Glomerular endothelial cell (primary cell): ENCODE measurements at regions not wholly inside any gene's neighbourhood (a gene's known extent, or its start where the extent isn't known, plus 50 kb on each side); places are given as distances from the start of the nearest gene placed in this dataset.
A peak's percentile ranks its signal among the peaks of the same experiment; 100 is the strongest.

ENCODE experiments used
- DNase-seq: peaks from one replicate; pipeline ENCODE4 v3.0.0-alpha.2; 2011; ENCODE audit warnings: low read depth, low spot score; ENCODE audit errors: extremely low read depth

- DNase-seq: no peak
Observed at GRCh38 chr22:49608660-49609059, 219.0 kb downstream of the BRD1 start.

GRCh38 chr22:49608228-49608627 is 219.4 kb downstream of the BRD1 start:
- DNase-seq: no peak

DNA sequence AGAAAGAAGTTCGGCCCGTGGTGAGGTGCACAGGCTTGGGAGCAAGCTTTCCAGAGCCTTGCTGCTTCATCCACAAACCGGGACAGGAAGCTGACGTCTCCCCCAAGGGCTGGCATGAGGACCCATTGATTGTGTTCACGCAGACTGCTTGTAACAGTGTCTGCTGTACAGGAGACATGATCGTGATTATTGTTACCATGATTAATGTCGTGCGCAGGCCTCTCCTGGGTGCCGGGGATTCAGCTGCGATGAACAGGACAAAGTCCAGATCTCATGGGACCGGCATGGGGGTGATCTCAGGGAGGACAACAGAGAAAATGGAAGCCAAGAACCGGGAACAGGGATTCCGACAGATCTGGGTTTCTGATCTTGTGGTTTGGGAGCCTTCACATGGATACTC is 219.9 kb downstream of the BRD1 start:
- no peak for DNase-seq

DNA sequence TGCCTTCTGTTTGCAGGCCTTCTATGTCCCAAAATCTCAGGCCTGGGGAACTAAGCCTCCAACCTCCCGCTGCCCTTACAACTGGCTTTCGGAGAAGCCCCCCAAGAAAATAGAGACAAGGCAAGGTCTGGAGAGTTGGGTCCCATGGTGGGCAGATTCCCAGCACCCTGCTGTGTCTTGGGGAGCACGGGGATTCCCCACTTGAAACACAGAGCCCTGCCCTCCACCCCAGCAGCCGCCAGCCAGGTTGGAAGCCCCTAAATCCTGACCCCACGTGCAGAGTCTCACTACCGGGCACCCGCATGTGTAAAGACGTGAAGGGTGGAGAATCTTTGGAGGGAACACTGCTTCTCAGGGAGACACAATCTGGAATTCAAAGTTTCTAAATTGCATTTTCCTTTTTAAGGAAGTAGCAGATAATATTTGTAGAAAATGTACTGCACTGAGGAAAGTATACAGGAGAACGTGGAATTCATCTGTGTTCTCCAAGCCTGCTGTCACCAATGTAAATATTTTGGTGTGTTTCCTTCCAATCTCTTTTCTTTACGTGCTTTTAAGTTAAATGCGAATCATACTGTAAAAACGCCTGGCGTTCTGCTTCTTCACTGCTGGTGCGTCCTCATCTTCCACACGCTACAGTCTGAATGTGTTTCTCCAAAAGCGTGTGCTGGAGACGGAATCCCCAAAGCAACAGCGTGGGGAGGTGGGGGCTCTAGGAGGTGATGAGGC is 220.9 kb downstream of the BRD1 start:
- DNase-seq: no peak

- no peak for DNase-seq
Observed at GRCh38 chr22:49604732-49605302, 222.9 kb downstream of the BRD1 start.

GRCh38 chr22:49603016-49603415 is 224.7 kb downstream of the BRD1 start:
- DNase-seq: no peak

DNA sequence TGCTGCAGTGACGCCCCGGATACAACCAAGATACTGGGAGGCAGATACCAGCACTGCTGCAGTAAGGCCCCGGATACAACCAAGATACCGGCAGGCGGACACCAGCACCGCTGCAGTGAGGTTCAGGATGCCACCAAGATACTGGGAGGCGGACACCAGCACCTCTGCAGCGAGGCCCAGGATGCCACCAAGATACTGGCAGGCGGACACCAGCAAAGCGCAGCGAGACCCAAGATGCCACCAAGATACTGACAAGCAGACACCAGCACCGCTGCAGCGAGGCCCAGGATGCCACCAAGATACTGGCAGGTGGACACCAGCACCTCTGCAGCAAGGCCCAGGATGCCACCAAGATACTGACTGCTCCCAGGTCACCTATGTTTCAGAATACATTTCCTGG is 225.2 kb downstream of the BRD1 start:
- no peak for DNase-seq

DNA sequence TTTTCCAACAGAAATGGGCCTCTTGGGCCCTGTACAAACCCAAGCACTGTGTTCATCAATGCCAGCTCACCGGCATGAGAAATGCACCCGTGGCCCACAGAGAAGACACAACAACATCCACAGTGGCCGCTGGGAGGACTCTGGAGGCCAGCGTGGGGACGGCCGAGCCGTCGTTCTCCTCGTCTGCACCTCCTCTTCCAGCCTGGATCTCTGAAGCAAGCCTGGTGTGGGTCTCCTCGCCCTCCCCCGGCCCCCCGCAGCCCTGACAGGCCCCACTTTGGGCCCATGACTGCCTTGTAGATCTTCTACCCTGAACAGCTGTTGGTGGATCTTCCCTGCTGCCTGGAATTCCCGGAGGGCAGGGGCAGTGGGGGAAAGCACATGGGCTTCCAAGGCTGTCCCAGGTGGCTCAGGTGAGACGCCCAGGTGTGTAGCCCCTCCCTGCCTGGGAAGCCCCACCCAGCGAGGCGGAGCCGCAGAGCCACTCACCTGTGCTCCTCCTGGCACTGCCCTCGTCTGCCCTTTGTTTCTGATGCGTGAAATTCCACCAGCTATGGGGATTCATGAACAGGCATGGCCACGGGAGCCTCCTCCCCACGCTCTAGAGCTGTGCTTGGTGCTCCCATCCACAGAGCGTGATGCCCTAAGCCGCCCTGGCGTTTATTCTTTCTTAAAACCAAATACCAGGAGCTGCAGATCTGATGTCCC is 225.9 kb downstream of the BRD1 start:
- no peak for DNase-seq

DNA sequence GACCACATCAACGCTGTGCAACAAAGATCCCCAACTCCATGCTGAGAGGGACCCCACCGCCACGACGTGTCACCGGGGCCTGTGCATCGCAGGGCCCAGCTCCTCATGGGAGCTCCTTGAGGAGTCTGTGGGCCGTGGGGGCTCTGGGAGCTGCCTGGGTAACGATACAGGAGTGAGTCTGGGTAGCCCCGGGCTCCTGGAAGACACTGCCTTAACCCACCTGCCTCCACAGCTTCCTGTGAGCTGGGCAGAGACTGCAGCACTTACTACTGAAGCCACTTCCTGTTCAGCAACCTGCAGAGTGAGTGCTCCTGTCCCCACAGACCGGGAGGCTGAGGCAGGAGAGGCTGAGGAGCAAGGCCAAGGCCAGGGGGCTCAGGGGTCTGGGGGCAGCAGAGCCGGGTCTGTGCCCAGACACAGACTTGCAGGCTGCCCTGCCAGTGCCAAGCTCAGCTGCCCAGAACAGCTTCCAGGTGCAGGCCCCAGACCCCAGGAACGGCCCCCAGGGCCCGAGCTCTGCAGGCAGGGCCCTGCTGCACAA is 226.7 kb downstream of the BRD1 start:
- DNase-seq: no peak

GRCh38 chr22:49600468-49600867 is 227.2 kb downstream of the BRD1 start:
- DNase-seq: no peak

DNA sequence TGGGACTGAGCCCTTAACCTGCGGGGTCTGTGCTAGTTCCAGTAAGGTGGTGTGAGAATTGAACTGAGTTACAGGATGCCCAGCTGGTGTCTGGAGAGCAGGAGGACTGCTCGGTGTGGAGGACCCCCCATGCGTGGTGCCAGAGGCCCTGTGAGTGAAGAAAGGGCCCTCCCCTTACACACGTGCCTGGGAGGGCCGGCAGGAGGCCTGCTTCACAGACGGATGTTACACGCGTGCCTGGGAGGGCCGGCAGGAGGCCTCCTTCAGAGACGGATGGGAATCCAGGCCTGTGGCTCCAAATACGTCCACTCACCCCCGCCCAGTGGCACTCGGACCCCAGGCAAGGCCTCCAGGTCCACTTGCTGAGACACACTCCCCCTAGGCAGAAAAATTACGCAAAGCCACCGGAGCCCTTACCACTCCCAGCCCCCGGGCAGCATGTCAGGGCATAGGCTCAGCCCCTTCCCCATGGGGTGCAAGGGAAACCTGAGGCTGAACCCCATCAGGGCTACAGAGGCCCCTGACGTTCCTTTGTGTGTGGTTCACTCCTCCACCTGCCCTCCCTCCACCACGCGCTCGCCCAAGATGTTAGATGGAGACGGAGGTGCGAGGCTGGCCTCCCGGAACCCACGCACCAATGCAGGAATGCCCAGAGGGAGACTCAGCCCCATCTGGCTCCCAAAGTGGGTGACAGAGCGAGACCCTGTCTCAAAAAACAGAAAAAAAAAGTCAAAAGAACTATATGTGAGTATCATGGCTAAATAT is 227.8 kb downstream of the BRD1 start:
- DNase-seq: no peak

DNA sequence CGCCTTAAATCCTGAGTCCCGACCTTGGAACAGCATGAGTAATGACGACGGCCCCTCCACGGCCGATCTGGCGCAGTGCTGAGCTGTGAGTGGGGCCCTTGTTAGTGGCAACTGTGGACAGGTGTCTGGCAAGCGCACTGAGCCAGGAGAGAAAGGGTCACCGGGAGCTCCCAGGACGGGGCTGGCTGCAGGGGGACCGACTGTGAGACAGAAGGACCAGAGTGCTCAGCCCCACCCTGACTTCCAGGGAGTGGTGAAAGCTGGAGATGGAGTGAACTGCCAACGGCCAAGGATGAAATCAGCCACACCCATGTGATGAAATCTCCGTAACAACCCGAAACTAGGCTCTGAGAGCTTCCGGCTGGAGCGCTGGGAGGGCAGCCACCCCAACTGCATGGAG is 228.6 kb downstream of the BRD1 start:
- DNase-seq: no peak

DNA sequence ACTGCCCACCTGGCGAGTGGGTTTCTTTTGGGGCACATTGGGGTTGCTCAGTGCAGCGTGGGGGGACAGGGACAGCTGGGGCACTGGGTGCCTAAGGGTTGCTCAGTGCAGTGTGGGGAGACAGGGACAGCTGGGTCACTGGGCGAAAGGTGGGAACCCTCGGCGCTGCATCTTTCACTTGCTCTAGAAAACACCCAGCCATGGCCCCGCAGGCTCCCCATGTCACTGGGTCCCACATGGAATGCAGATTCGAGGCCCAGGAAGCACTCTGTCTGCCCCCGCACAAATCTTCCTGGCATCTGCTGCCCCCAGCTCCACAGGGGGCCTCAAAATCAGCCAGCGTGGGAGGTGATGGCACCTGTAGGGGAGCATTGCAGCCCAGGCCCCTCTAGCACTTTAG is 229.3 kb downstream of the BRD1 start:
- DNase-seq: no peak

- no peak for DNase-seq
Observed at GRCh38 chr22:49597428-49598039, 230.1 kb downstream of the BRD1 start.

DNA sequence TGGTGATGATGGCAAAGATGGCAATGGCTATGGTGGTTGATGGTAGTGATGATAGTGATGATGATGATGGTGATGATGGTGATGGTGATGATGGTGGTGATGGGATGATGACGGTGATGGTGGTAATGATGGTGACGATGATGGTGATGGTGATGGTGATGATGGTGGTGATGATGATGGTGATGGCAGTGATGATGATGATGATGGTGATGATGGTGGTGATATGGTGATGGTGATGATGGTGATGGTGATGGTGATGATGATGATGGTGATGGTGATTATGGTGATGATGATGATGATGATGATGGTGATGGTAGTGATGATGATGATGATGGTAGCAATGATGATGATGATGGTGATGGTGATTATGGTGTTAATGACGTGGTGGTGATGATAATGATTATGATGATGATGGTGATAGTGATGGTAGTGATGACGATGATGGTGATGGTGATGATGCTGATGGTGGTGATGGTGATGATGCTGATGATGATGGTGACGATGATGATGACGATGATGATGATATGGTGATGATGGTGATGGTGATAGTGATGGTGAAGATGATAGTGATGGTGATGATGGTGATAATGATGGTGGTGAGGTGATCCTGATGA is 232.1 kb downstream of the BRD1 start:
- DNase-seq: no peak

- no peak for DNase-seq
Observed at GRCh38 chr22:49594078-49594477, 233.6 kb downstream of the BRD1 start.

- DNase-seq: no peak
Observed at GRCh38 chr22:49593509-49593908, 234.2 kb downstream of the BRD1 start.

- peak; percentile 7 for DNase-seq
Observed at GRCh38 chr22:49592780-49593501, 234.7 kb downstream of the BRD1 start.

DNA sequence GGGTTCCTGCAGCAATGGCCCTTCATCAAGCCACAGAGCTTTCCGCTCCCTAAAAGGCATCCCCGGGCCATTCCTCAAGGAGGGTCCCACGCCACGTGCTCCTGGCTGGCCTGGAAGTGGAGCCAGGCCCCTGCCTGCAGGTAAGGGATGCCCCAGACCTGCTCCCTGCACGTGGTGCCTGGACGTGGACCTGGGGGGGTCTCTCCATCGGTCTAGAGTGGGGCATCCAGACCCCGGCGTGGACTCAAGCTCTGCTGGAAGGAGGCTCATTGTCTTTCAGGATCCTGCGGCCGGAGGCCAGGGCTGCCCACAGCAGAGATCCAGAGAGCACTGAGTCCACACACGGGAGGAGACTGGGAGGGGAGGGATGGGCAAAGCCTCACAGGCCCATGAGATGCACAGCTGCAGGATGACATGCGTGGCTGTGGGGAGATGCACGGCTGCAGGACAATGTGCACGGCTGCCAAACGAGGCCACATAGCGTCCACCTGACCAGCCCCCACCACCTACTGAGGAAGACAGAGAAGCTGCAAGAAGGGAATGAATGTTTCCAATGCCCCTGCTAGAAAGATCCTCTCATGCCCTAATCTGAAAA is 236.7 kb downstream of the BRD1 start:
- DNase-seq: no peak
